ENCODE measurements at regions not wholly inside any gene's neighbourhood (a gene's known extent, or its start where the extent isn't known, plus 50 kb on each side); places are given as distances from the start of the nearest gene placed in this dataset.

- H3K36me3 ChIP-seq (ENCODE audit: control insufficient read depth in 4 of 4, insufficient read depth in 3 of 4, low read depth in 1 of 4, low read length in 3 of 4) = no peaks in the 10 kb centered on the region
- no peak overlapping the region for H3K9ac ChIP-seq (ENCODE audit: low read depth in 1 of 2, low read length in 2 of 2)
- no peak overlapping the region for H3K4me3 ChIP-seq (ENCODE audit: low read depth in 1 of 3, low read length in 3 of 3)
- H3K4me1 ChIP-seq (ENCODE audit: control insufficient read depth in 4 of 4, insufficient read depth in 4 of 4, low read length in 3 of 4) = no peaks in the 10 kb centered on the region
- TF ChIP-seq FOXA2 (IDR thresholded peaks at IDR 0.05) = no peak
- TF ChIP-seq TAF1 (conservative IDR thresholded peaks at IDR 0.05) = no peak
- TF ChIP-seq GABPA (IDR thresholded peaks at IDR 0.05 in 1 of 2, conservative IDR thresholded peaks at IDR 0.05 in 1 of 2) = no peak
- TF ChIP-seq JUND (IDR thresholded peaks at IDR 0.05) = no peak
- TF ChIP-seq SP1 (IDR thresholded peaks at IDR 0.05) = no peak
- TF ChIP-seq HNF4G (IDR thresholded peaks at IDR 0.05) = no peak
- TF ChIP-seq CTCF (IDR thresholded peaks at IDR 0.05; ENCODE audit: low read depth, low read length, missing input control) = no peak
- DNase-seq (ENCODE audit: low spot score) = no peak
- H3K9me3 ChIP-seq (ENCODE audit: control insufficient read depth in 4 of 4, low read length in 3 of 4) = no peaks in the 10 kb centered on the region
- WGBS = 82% methylated on average over 13 of the region's 13 CpGs
- H3K27me3 ChIP-seq (ENCODE audit: control insufficient read depth in 4 of 4, insufficient read depth in 4 of 4, low read length in 3 of 4) = no peaks in the 10 kb centered on the region
- H3K27ac ChIP-seq (ENCODE audit: low read depth in 1 of 2, low read length in 2 of 2) = no peak overlapping the region
Measured at GRCh38 chr13:54775501-54776191, 1747.0 kb downstream of the OLFM4 start.

GRCh38 chr13:54787754-54788153, 1759.1 kb downstream of the OLFM4 start:
- DNase-seq (ENCODE audit: low spot score) = no peak
- no peak overlapping the region for H3K4me3 ChIP-seq (ENCODE audit: low read depth in 1 of 3, low read length in 3 of 3)
- H3K9ac ChIP-seq (ENCODE audit: low read depth in 1 of 2, low read length in 2 of 2) = no peak overlapping the region
- H3K9me3 ChIP-seq (ENCODE audit: control insufficient read depth in 4 of 4, low read length in 3 of 4) = no peaks in the 10 kb centered on the region
- no peak overlapping the region for H3K27ac ChIP-seq (ENCODE audit: low read depth in 1 of 2, low read length in 2 of 2)
- TF ChIP-seq FOXA2 (IDR thresholded peaks at IDR 0.05) (no peak), SP1 (IDR thresholded peaks at IDR 0.05) (no peak), ZBTB33 (IDR thresholded peaks at IDR 0.05) (no peak), RAD21 (IDR thresholded peaks at IDR 0.05) (no peak), TAF1 (conservative IDR thresholded peaks at IDR 0.05) (no peak), CTCF (IDR thresholded peaks at IDR 0.05; ENCODE audit: low read depth, low read length, missing input control) (no peak), RXRA (IDR thresholded peaks at IDR 0.05) (no peak), FOXA1 (IDR thresholded peaks at IDR 0.05) (no peak), HNF4A (conservative IDR thresholded peaks at IDR 0.05) (no peak), YY1 (IDR thresholded peaks at IDR 0.05) (no peak), HNF4G (IDR thresholded peaks at IDR 0.05) (no peak), EGR1 (IDR thresholded peaks at IDR 0.05; ENCODE audit: low read depth in 2 of 2) (no peak)
- TF ChIP-seq, protein P1, sequence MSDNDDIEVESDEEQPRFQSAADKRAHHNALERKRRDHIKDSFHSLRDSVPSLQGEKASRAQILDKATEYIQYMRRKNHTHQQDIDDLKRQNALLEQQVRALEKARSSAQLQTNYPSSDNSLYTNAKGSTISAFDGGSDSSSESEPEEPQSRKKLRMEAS (IDR thresholded peaks at IDR 0.05) = no peak
- 88% methylated on average over 12 of the region's 12 CpGs for WGBS
- H3K36me3 ChIP-seq (ENCODE audit: control insufficient read depth in 4 of 4, insufficient read depth in 3 of 4, low read depth in 1 of 4, low read length in 3 of 4) = no peaks in the 10 kb centered on the region
- no peaks in the 10 kb centered on the region for H3K4me1 ChIP-seq (ENCODE audit: control insufficient read depth in 4 of 4, insufficient read depth in 4 of 4, low read length in 3 of 4)
- no peaks in the 10 kb centered on the region for H3K27me3 ChIP-seq (ENCODE audit: control insufficient read depth in 4 of 4, insufficient read depth in 4 of 4, low read length in 3 of 4)
